ENCODE measurements at regions not wholly inside any gene's neighbourhood (a gene's known extent, or its start where the extent isn't known, plus 50 kb on each side); places are given as distances from the start of the nearest gene placed in this dataset.

DNA sequence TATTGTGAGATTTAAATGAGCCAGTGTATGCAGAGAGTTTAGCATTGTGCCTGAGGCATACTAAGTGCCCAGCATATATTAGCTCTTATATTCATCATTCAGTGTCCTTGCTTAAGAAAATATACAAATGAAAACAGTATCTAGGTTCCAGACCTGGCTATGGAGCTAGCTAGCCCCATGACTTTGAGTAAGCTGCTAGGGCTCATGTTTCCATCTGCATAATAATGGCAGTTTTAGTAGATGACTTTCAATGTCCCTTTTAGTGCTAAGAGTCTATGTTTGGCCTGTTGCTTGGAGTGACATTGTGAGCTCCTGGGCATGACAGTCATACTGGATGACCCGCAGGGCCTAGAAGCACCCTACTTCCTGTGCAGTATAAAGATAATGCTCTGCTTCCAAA lies 435.3 kb downstream of the ZIC3 start:
- no peak for TF ChIP-seq CTCF (IDR thresholded peaks at IDR 0.05; ENCODE audit: low read depth, low read length)
- TF ChIP-seq EZH2phosphoT487 (IDR thresholded peaks at IDR 0.05; ENCODE audit: low read depth), result no peak
